HL-60 (cell line): ENCODE measurements at regions not wholly inside any gene's neighbourhood (a gene's known extent, or its start where the extent isn't known, plus 50 kb on each side); places are given as distances from the start of the nearest gene placed in this dataset.

Experiments
- DNase-seq, 2 experiments: peaks; one replicate each; pipeline ENCODE4 v3.0.0-alpha.2; 2010 to 2020; ENCODE audit warnings: low read depth in 1 of 2, low spot score in 1 of 2
- H3K27ac ChIP-seq: fragments of 250-450 bp; sonication (Bioruptor Pico); replicated peaks from 2 replicates; pipeline ENCODE4 v1.5.1; 2020; ENCODE audit warnings: mild to moderate bottlenecking, moderate library complexity
- H3K27me3 ChIP-seq: fragments of 250-450 bp; sonication (Bioruptor Pico); 2 replicates; pipeline ENCODE4 v1.5.1; 2021; ENCODE audit warnings: mild to moderate bottlenecking, moderate library complexity; ENCODE audit not compliant: insufficient read depth, poor library complexity, severe bottlenecking
- H3K4me3 ChIP-seq: replicated peaks from 2 replicates; pipeline ENCODE4 v1.5.1; 2011; ENCODE audit warnings: mild to moderate bottlenecking, control low read depth, low read length; ENCODE audit not compliant: insufficient read depth
- GABPA ChIP-seq: IDR thresholded peaks from 2 replicates; pipeline ENCODE4 v1.6.1; 2012; ENCODE audit warnings: low read depth
- POLR2AphosphoS5 ChIP-seq: IDR thresholded peaks from 2 replicates; pipeline ENCODE4 v1.6.1; 2012; ENCODE audit warnings: low read depth
- SPI1 ChIP-seq: IDR thresholded peaks from 2 replicates; pipeline ENCODE4 v1.6.1; 2012; ENCODE audit warnings: low read depth, mild to moderate bottlenecking, borderline replicate concordance
- TF ChIP-seq, protein P1 (sequence below): IDR thresholded peaks from 2 replicates; pipeline ENCODE4 v1.6.1; 2012; ENCODE audit warnings: low read depth; ENCODE audit not compliant: insufficient replicate concordance
- TF ChIP-seq, protein P2 (sequence below): IDR thresholded peaks from one replicate; pipeline ENCODE4 v1.5.1; 2011; ENCODE audit warnings: low read length, control low read depth, inconsistent platforms; ENCODE audit not compliant: insufficient read depth

DNA sequence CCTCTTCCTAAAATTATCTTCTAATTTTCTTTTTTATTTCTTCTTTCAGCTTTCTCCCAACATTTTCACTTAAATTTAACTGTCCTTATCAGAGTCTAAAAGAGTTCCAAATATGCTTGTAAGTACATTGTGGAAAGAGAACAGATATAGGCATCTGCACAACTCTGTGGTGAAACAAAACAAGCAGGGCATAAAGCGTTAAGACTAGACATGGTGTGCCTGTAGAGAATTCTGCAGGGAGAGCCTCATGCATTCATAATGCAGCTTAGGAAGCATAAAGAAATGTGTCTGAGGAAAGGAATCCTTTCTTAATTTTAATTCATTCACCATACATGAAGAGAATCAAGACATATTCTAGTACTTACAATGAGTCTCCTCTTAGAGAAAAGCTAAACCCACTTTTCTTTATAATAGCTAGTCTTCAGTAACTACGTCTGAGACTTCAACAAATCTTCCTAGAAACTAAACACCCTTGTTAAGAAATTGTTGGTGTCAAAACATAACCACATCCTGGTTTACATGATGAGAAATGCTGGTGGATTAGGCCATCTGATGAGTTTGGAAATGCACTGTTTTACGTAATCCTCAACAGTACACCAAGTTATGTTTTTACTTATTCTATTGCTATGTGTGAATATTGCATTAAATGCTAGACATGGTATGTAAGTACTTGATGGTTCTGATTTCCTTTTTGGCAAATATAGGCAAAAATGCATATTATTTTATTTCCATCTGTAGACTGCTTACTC is 307.8 kb upstream of the GIMD1 start:
- DNase-seq: peak; percentile 86 to 92
- H3K27ac ChIP-seq: peak overlapping the region; percentile 85
- no peak overlapping the region for H3K4me3 ChIP-seq
- H3K27me3 ChIP-seq: no peaks in the 10 kb centered on the region
- peak; percentile 85; the same call in 1 of the 2 replicates for TF ChIP-seq POLR2AphosphoS5
- peak; percentile 62 for TF ChIP-seq GABPA
- TF ChIP-seq, protein P1, sequence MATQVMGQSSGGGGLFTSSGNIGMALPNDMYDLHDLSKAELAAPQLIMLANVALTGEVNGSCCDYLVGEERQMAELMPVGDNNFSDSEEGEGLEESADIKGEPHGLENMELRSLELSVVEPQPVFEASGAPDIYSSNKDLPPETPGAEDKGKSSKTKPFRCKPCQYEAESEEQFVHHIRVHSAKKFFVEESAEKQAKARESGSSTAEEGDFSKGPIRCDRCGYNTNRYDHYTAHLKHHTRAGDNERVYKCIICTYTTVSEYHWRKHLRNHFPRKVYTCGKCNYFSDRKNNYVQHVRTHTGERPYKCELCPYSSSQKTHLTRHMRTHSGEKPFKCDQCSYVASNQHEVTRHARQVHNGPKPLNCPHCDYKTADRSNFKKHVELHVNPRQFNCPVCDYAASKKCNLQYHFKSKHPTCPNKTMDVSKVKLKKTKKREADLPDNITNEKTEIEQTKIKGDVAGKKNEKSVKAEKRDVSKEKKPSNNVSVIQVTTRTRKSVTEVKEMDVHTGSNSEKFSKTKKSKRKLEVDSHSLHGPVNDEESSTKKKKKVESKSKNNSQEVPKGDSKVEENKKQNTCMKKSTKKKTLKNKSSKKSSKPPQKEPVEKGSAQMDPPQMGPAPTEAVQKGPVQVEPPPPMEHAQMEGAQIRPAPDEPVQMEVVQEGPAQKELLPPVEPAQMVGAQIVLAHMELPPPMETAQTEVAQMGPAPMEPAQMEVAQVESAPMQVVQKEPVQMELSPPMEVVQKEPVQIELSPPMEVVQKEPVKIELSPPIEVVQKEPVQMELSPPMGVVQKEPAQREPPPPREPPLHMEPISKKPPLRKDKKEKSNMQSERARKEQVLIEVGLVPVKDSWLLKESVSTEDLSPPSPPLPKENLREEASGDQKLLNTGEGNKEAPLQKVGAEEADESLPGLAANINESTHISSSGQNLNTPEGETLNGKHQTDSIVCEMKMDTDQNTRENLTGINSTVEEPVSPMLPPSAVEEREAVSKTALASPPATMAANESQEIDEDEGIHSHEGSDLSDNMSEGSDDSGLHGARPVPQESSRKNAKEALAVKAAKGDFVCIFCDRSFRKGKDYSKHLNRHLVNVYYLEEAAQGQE: peak; percentile 55
- TF ChIP-seq, protein P2, sequence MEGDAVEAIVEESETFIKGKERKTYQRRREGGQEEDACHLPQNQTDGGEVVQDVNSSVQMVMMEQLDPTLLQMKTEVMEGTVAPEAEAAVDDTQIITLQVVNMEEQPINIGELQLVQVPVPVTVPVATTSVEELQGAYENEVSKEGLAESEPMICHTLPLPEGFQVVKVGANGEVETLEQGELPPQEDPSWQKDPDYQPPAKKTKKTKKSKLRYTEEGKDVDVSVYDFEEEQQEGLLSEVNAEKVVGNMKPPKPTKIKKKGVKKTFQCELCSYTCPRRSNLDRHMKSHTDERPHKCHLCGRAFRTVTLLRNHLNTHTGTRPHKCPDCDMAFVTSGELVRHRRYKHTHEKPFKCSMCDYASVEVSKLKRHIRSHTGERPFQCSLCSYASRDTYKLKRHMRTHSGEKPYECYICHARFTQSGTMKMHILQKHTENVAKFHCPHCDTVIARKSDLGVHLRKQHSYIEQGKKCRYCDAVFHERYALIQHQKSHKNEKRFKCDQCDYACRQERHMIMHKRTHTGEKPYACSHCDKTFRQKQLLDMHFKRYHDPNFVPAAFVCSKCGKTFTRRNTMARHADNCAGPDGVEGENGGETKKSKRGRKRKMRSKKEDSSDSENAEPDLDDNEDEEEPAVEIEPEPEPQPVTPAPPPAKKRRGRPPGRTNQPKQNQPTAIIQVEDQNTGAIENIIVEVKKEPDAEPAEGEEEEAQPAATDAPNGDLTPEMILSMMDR: no peak
- no peak; the same call in 1 of the 2 replicates for TF ChIP-seq SPI1

DNA sequence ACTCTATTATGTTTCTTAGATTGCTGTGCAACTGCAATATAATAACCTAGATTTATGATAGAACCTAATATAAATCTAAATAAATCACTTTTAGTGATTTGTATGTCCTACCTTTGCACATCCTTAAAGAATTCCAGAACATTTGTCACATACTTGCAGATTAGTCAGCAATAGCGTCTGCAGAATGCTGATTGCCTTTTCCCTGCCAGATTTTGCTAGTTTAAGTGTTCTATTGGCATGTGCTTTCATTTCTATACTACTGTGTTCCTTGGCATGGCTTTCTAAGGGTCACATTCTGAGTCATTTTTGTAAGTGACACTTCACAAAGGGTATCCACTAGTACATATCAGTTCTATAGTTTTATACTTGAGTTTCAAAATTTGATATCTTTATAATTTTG is 303.1 kb upstream of the GIMD1 start:
- Histone ChIP-seq H3K27ac (no peak overlapping the region), H3K27me3 (no peaks in the 10 kb centered on the region), H3K4me3 (no peak overlapping the region)
- no peak for TF ChIP-seq GABPA
- TF ChIP-seq, protein P2: no peak
- TF ChIP-seq, protein P1: no peak
- TF ChIP-seq SPI1: no peak
- no peak for TF ChIP-seq POLR2AphosphoS5
- no peak for DNase-seq

DNA sequence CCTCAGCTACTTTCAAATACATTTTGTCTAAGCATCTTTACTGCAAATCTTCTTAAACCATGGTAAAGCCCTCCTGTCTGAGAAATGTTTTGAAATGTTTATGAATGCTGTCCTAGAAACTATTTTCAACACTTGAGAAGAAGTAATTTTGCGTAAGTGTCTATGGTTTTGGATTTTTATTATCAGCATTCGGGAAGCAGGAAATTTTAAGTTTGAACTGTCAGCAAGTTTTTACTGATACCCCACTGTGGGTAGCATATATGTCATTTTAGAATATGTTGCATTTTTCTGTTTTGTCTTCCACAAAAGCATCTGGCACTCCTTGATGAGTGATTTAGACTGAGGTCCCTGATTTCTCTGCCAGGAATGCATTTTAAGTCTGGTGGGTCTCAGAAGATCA is 302.4 kb upstream of the GIMD1 start:
- DNase-seq: no peak
- no peaks in the 10 kb centered on the region for H3K27me3 ChIP-seq
- TF ChIP-seq, protein P2: no peak
- TF ChIP-seq SPI1: no peak
- no peak for TF ChIP-seq GABPA
- TF ChIP-seq, protein P1: no peak
- no peak overlapping the region for H3K27ac ChIP-seq
- H3K4me3 ChIP-seq: no peak overlapping the region
